Heart right ventricle (tissue), 16 donors: ENCODE measurements at regions not wholly inside any gene's neighbourhood (a gene's known extent, or its start where the extent isn't known, plus 50 kb on each side); places are given as distances from the start of the nearest gene placed in this dataset.

Experiments
- ATAC-seq, 8 donors: fragments of 200-7000 bp; cut with Tn5 transposase; one replicate each; pipeline ENCODE4 v1.9.1; 2020; ENCODE audit warnings: mild to moderate bottlenecking in 8 of 8, moderate library complexity in 8 of 8, moderate number of reproducible peaks in 1 of 8
- DNase-seq, 2 donors: peaks; one replicate each; pipeline ENCODE4 v3.0.0-alpha.2; 2020
- H3K27ac ChIP-seq, 10 donors: fragments of 200-600 bp; sonication (generic) in 2 of 10; one replicate each; pipeline versions ENCODE4 v1.5.0 to v1.8.0; 2020 to 2022; ENCODE audit warnings: mild to moderate bottlenecking in 3 of 10
- H3K27me3 ChIP-seq, 7 donors: fragments of 200-600 bp; one replicate each; pipeline ENCODE4 v1.8.0; 2021 to 2022; ENCODE audit warnings: mild to moderate bottlenecking in 2 of 7
- H3K36me3 ChIP-seq, 9 donors: fragments of 200-600 bp; sonication (generic) in 1 of 9; one replicate each; pipeline versions ENCODE4 v1.5.0 to v1.8.0; 2020 to 2022; ENCODE audit warnings: mild to moderate bottlenecking in 2 of 9
- H3K4me1 ChIP-seq, 9 donors: fragments of 200-600 bp; sonication (generic) in 1 of 9; one replicate each; pipeline versions ENCODE4 v1.5.0 to v1.8.0; 2020 to 2022; ENCODE audit warnings: mild to moderate bottlenecking in 4 of 9
- H3K4me3 ChIP-seq, 10 donors: fragments of 200-600 bp; sonication (generic) in 2 of 10; one replicate each; pipeline versions ENCODE4 v1.5.0 to v1.8.0; 2020 to 2022; ENCODE audit warnings: mild to moderate bottlenecking in 7 of 10, moderate library complexity in 2 of 10
- H3K9me3 ChIP-seq, 11 donors: fragments of 200-600 bp in 10 of 11; sonication (generic) in 2 of 11; one replicate each; pipeline versions ENCODE4 v1.5.0 to v1.8.0; 2013 to 2022; ENCODE audit warnings: mild to moderate bottlenecking in 2 of 11, control low read depth in 1 of 11, moderate library complexity in 1 of 11
- WGBS, 2 donors: extraction: QIAGEN DNeasy Blood & Tissue Kit; methylation state at CpG; one replicate each; pipeline ENCODE4 v1.1.7; 2013; ENCODE audit warnings: inconsistent platforms in 1 of 2; 5-methylcytosine and 5-hydroxymethylcytosine counted together
- intact Hi-C, 10 donors: fragments of 100-400 bp; cut with DNase I; formaldehyde crosslinking; loops; one replicate each; pipeline versions ENCODE4 v1.11.1 to v1.14.2; 2022
- TF ChIP-seq, protein P1 (sequence below), 9 donors: fragments of 200-600 bp; sonication (generic) in 2 of 9; IDR thresholded peaks; one replicate each; pipeline versions ENCODE4 v1.5.0 to v1.8.0; 2021 to 2022; ENCODE audit warnings: antibody characterized with exemption in 9 of 9, mild to moderate bottlenecking in 5 of 9, moderate library complexity in 1 of 9
- donor health status: Arrhythmogenic right ventricular cardiomyopathy.
- donor health status: ischemic (EF 13 %, LVEDD 7.1; RV severe dilation, severe dysfunction).
- donor health status: healthy with polysubstance abuse.
- donor health status: DM: no; HTN: yes; CAD: no.
- donor health status: DM: no; HTN: no; CAD: no.
- donor health status: ischemic (EF 25% LVEDD 6.9; RV normal size, moderate dysfunction).
- donor health status: ischemic (EF 25% LVEDD 5.7; RV mildly dilated, moderate dysfunction).
- donor health status: healthy.
- donor health status: DM: yes; HTN: yes; CAD: no.
- donor health status: Ischemic cardiomyopathy.
- donor health status: ischemic (EF 35%, LVEDD 5.7; RV mildly dilated, moderate dysfunction).
- donor health status: nonischemic (EF 11% LVEDD 7.7; RV severe dilation, severe dysfunction).
- donor health status: DM: yes; HTN: yes; CAD: no.
- donor health status: PGD.
- donor health status: ischemic (EF 29% LVEDD 5.4; RV normal size, mild dysfunction).
- donor health status: nonischemic (EF 23%, LVEDD 6.1; RV moderate dilation, normal function).

DNA sequence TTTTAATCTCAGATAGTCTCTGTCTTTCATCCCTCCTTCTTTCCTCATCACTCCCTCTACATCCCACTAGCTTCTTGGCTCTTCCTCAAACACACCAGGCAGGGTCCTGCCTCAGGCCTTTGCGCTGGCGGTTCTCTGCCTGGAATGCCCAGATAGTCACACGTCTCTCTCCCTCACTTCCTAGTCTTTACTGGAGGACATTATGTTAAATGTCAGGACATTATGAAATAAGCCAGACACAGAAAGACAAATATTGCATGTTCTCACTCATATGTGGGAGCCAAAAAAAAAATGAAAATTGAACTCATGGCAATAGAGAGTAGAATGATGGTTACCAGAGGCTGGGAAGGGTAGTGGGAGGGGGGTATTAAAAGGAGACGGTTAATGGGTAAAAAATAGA is 442.0 kb downstream of the MED13L start:
- Histone ChIP-seq H3K4me3 (no peak overlapping the region), H3K36me3 (no peaks in the 10 kb centered on the region), H3K27me3 (peaks cover 0 to 9% (median 0%) of the 10 kb centered on the region in 7 donors), H3K4me1 (no peaks in the 10 kb centered on the region), H3K27ac (no peak overlapping the region), H3K9me3 (no peaks in the 10 kb centered on the region)
- DNase-seq (no peak), ATAC-seq (peak in 2 of 8 donors; percentile 27 to 54)
- intact Hi-C loops = no loop called here
- TF ChIP-seq, protein P1, sequence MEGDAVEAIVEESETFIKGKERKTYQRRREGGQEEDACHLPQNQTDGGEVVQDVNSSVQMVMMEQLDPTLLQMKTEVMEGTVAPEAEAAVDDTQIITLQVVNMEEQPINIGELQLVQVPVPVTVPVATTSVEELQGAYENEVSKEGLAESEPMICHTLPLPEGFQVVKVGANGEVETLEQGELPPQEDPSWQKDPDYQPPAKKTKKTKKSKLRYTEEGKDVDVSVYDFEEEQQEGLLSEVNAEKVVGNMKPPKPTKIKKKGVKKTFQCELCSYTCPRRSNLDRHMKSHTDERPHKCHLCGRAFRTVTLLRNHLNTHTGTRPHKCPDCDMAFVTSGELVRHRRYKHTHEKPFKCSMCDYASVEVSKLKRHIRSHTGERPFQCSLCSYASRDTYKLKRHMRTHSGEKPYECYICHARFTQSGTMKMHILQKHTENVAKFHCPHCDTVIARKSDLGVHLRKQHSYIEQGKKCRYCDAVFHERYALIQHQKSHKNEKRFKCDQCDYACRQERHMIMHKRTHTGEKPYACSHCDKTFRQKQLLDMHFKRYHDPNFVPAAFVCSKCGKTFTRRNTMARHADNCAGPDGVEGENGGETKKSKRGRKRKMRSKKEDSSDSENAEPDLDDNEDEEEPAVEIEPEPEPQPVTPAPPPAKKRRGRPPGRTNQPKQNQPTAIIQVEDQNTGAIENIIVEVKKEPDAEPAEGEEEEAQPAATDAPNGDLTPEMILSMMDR (IDR thresholded peaks at IDR 0.05) = no peak
- WGBS, 2 donors = 56 to 74% methylated on average over 4 of the region's 4 CpGs

DNA sequence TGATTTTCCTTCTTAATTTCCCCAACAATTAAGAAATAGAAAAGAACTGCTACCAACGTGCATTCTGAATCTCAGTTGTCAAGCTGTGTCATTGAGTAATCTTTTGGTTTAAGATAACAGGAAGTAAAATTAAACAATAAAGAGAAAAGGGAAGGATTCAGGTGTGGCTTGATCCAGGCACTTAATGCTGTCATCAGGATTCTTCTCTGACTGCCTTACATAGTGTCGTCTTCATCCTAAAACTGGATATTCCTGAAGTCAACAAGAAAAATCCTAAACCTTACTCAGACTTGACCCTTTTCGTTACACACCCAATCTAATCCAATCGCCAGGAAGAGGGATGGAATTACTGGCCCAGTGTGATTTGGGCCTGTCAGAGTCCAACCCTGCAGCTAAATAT is 443.8 kb downstream of the MED13L start:
- intact Hi-C loops = no loop called here
- Histone ChIP-seq H3K36me3 (no peaks in the 10 kb centered on the region), H3K4me3 (no peak overlapping the region), H3K27me3 (peaks cover 0 to 4% (median 0%) of the 10 kb centered on the region in 7 donors), H3K27ac (no peak overlapping the region), H3K9me3 (no peaks in the 10 kb centered on the region), H3K4me1 (no peaks in the 10 kb centered on the region)
- ATAC-seq (no peak), DNase-seq (no peak)
- TF ChIP-seq, protein P1 (IDR thresholded peaks at IDR 0.05) = no peak
- 81 to 84% methylated on average over 4 of the region's 4 CpGs for whole genome bisulfite sequencing, 2 donors

DNA sequence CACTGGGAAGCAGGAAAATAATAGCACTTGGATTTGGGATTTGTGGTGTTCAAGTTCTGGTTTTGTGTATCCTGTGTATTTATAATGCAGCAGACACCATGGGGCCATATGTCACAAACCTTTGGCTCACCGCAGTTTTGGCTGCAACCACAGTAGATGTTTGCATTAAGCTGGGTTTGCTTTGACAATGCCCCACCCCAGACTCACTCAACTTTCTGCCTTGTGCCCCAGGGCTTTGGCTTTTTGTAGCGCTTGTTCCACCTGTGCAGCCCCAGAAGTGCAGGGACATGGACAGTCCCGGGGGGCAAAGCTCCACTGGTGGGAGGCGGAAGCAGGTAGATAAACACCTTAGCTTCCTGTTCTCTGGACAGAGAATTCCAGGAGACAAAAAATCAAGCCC is 446.9 kb downstream of the MED13L start:
- no peaks in the 10 kb centered on the region for H3K27me3 ChIP-seq
- no peaks in the 10 kb centered on the region for H3K4me1 ChIP-seq
- no peaks in the 10 kb centered on the region for H3K36me3 ChIP-seq
- TF ChIP-seq, protein P1 (IDR thresholded peaks at IDR 0.05) = no peak
- ATAC-seq (no peak), DNase-seq (no peak)
- no peak overlapping the region for H3K27ac ChIP-seq
- intact Hi-C loops = no loop called here
- WGBS, 2 donors = 88 to 90% methylated on average over 4 of the region's 4 CpGs
- no peak overlapping the region for H3K4me3 ChIP-seq
- no peaks in the 10 kb centered on the region for H3K9me3 ChIP-seq

DNA sequence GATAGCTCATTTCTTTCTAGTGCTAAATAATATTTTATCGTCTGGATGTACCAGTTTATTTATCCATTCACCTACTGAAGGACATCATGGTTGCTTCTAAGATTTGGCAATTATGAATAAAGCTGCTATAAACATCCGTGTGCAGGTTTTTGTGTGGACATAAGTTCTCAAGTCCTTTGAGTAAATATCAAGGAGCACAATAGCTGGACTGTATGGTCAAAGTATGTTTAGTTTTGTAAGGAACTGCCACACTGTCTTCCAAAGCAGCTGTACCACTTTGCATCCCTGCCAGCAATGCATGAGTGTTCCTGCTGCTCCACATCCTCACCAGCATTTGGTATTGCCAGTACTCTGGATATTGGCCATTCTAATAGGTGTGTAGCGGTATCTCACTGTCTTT is 447.4 kb downstream of the MED13L start:
- TF ChIP-seq, protein P1 (IDR thresholded peaks at IDR 0.05) = no peak
- peaks cover 0 to 4% (median 0%) of the 10 kb centered on the region in 11 donors for H3K9me3 ChIP-seq
- WGBS, 2 donors = 86 to 87% methylated on average over 3 of the region's 3 CpGs
- H3K27ac ChIP-seq = no peak overlapping the region
- H3K27me3 ChIP-seq = no peaks in the 10 kb centered on the region
- H3K4me3 ChIP-seq = no peak overlapping the region
- intact Hi-C loops = no loop called here
- H3K36me3 ChIP-seq = no peaks in the 10 kb centered on the region
- no peak for DNase-seq
- ATAC-seq = no peak
- no peaks in the 10 kb centered on the region for H3K4me1 ChIP-seq
